Left hindlimb (tissue), 1 donor: ENCODE measurements at regions not wholly inside any gene's neighbourhood (a gene's known extent, or its start where the extent isn't known, plus 50 kb on each side); places are given as distances from the start of the nearest gene placed in this dataset.
"Not testable (repeated sequence)": the region's sequence is repeated elsewhere in the genome, so short reads cannot be mapped to it uniquely, and the experiment has no call there.

Experiments used
- DNase-seq: peaks from one replicate; pipeline ENCODE4 v3.0.0-alpha.2; 2018

GRCh38 chr13:59269476-59269875 is 894.3 kb downstream of the DIAPH3 start:
- DNase-seq: no peak

- no peak for DNase-seq
Observed at GRCh38 chr13:59270327-59270726, 893.4 kb downstream of the DIAPH3 start.

- DNase-seq: no peak
Observed at GRCh38 chr13:59274958-59275727, 888.6 kb downstream of the DIAPH3 start.

- no peak for DNase-seq
Observed at GRCh38 chr13:59276436-59276835, 887.3 kb downstream of the DIAPH3 start.

GRCh38 chr13:59277106-59277505 is 886.6 kb downstream of the DIAPH3 start:
- DNase-seq: no peak

GRCh38 chr13:59279028-59279427 is 884.7 kb downstream of the DIAPH3 start:
- no peak for DNase-seq

GRCh38 chr13:59279576-59279975 is 884.2 kb downstream of the DIAPH3 start:
- DNase-seq: no peak

GRCh38 chr13:59280297-59280696 is 883.4 kb downstream of the DIAPH3 start:
- no peak for DNase-seq

- no peak for DNase-seq
Observed at GRCh38 chr13:59281453-59281852, 882.3 kb downstream of the DIAPH3 start.

- not testable (repeated sequence) for DNase-seq
Observed at GRCh38 chr13:59292240-59292639, 871.5 kb downstream of the DIAPH3 start.

GRCh38 chr13:59299584-59299983 is 864.1 kb downstream of the DIAPH3 start:
- DNase-seq: no peak

- DNase-seq: no peak
Observed at GRCh38 chr13:59300355-59301173, 863.2 kb downstream of the DIAPH3 start.

GRCh38 chr13:59301174-59301567 is 862.6 kb downstream of the DIAPH3 start:
- no peak for DNase-seq

- no peak for DNase-seq
Observed at GRCh38 chr13:59303433-59303832, 860.3 kb downstream of the DIAPH3 start.

- DNase-seq: no peak
Observed at GRCh38 chr13:59304596-59304995, 859.1 kb downstream of the DIAPH3 start.

GRCh38 chr13:59305896-59306295 is 857.8 kb downstream of the DIAPH3 start:
- no peak for DNase-seq

- no peak for DNase-seq
Observed at GRCh38 chr13:59312776-59313175, 851.0 kb downstream of the DIAPH3 start.

GRCh38 chr13:59318320-59318930 is 845.3 kb downstream of the DIAPH3 start:
- peak; percentile 66 for DNase-seq

- no peak for DNase-seq
Observed at GRCh38 chr13:59319276-59319675, 844.5 kb downstream of the DIAPH3 start.

GRCh38 chr13:59320021-59320420 is 843.7 kb downstream of the DIAPH3 start:
- no peak for DNase-seq

- DNase-seq: not testable (repeated sequence)
Observed at GRCh38 chr13:59324401-59324800, 839.3 kb downstream of the DIAPH3 start.

GRCh38 chr13:59326717-59327116 is 837.0 kb downstream of the DIAPH3 start:
- no peak for DNase-seq

GRCh38 chr13:59330764-59331163 is 833.0 kb downstream of the DIAPH3 start:
- DNase-seq: no peak

- DNase-seq: no peak
Observed at GRCh38 chr13:59332966-59333365, 830.8 kb downstream of the DIAPH3 start.
